GM12878 (cell line): ENCODE measurements at regions not wholly inside any gene's neighbourhood (a gene's known extent, or its start where the extent isn't known, plus 50 kb on each side); places are given as distances from the start of the nearest gene placed in this dataset.

Source experiments
- ATAC-seq: fragments of 200-7000 bp; cut with Tn5 transposase; 3 replicates; pipeline ENCODE4 v1.9.1; 2020; ENCODE audit warnings: mild to moderate bottlenecking, moderate library complexity
- BruUV-seq: library from RNA; stranded (reverse); fragments of 400-500 nt; replicated peaks from 2 replicates; lab custom pipeline; 2021; lab: Mats Ljungman, UMichigan
- CTCF ChIA-PET: fragments of 300-600 bp; sonication (Branson Sonifier 250); formaldehyde crosslinking; extraction: SDS; loops from one replicate; lab custom pipeline; 2021; ENCODE audit warnings: inconsistent platforms; lab: Yijun Ruan, JAX
- POLR2A ChIA-PET: fragments of 350-600 bp; formaldehyde crosslinking; extraction: SDS; loops from one replicate; lab custom pipeline; 2021; ENCODE audit warnings: inconsistent platforms; lab: Charles Lee
- RAD21 ChIA-PET: fragments of 300-600 bp; sonication (Branson Sonifier 250); formaldehyde crosslinking; loops from one replicate; lab custom pipeline; 2023; ENCODE audit warnings: antibody characterized with exemption; ENCODE audit not compliant: unreplicated experiment; lab: Charles Lee
- SMC1A ChIA-PET: fragments of 300-600 bp; sonication (Branson Sonifier 250); formaldehyde crosslinking; loops from one replicate; lab custom pipeline; 2023; ENCODE audit not compliant: unreplicated experiment, uncharacterized antibody; lab: Charles Lee
- DNase-seq: peaks from one replicate; pipeline ENCODE4 v3.0.0-alpha.2; 2011; ENCODE audit warnings: low read depth, low spot score
- FAIRE-seq: peaks from 3 replicates; lab custom pipeline; 2011; peaks lifted over from hg19 to GRCh38; lab: Jason Lieb, UNC
- H2AFZ ChIP-seq: 2 replicates; pipeline ENCODE4 v1.6.0; 2011; ENCODE audit warnings: low read depth, low read length, control low read depth; ENCODE audit not compliant: control insufficient read depth
- H3K27ac ChIP-seq: 2 replicates; pipeline ENCODE4 v1.5.1; 2011; ENCODE audit warnings: control low read depth; ENCODE audit not compliant: control insufficient read depth, insufficient read depth
- H3K27me3 ChIP-seq, 2 experiments: replicated peaks in 1 of 2; 2 replicates each; pipeline versions ENCODE4 v1.6.0 to v1.6.1; 2011; ENCODE audit warnings: low read length in 1 of 2; ENCODE audit not compliant: control insufficient read depth in 2 of 2, insufficient read depth in 2 of 2
- H3K36me3 ChIP-seq, 2 experiments: 2 replicates each; pipeline ENCODE4 v1.5.1; 2011; ENCODE audit warnings: low read length in 1 of 2; ENCODE audit not compliant: control insufficient read depth in 2 of 2, insufficient read depth in 2 of 2
- H3K4me1 ChIP-seq: 2 replicates; pipeline ENCODE4 v1.6.1; 2011; ENCODE audit warnings: mild to moderate bottlenecking, low read length, moderate library complexity, mixed read lengths; ENCODE audit not compliant: control insufficient read depth, insufficient read depth
- H3K4me2 ChIP-seq: 2 replicates; pipeline ENCODE4 v1.6.0; 2011; ENCODE audit warnings: control low read depth; ENCODE audit not compliant: control insufficient read depth, insufficient read depth
- H3K4me3 ChIP-seq: fragments of 200-600 bp; sonication (generic); 2 replicates; pipeline ENCODE4 v1.5.1; 2016
- H3K79me2 ChIP-seq: 2 replicates; pipeline ENCODE4 v1.6.0; 2011; ENCODE audit warnings: low read length; ENCODE audit not compliant: control insufficient read depth, insufficient read depth
- H3K9ac ChIP-seq: 2 replicates; pipeline ENCODE4 v1.8.0; 2011; ENCODE audit warnings: low read length, control low read depth, mixed read lengths; ENCODE audit not compliant: control insufficient read depth, insufficient read depth
- H3K9me3 ChIP-seq: replicated peaks from 3 replicates; pipeline ENCODE4 v1.5.1; 2011; ENCODE audit warnings: mild to moderate bottlenecking, low read length; ENCODE audit not compliant: control insufficient read depth, insufficient read depth
- H4K20me1 ChIP-seq: 2 replicates; pipeline ENCODE4 v1.6.0; 2011; ENCODE audit not compliant: control insufficient read depth, insufficient read depth
- BMI1 ChIP-seq: fragments of 450-650 bp; IDR thresholded peaks from 2 replicates; pipeline ENCODE4 v1.6.1; 2016; ENCODE audit warnings: mild to moderate bottlenecking, moderate library complexity, borderline replicate concordance
- FOXK2 ChIP-seq: fragments of 450-650 bp; IDR thresholded peaks from 2 replicates; pipeline ENCODE4 v1.6.1; 2017; ENCODE audit warnings: mild to moderate bottlenecking, moderate library complexity
- HDAC2 ChIP-seq: fragments of 200-600 bp; sonication (generic); IDR thresholded peaks from 2 replicates; pipeline ENCODE4 v1.6.1; 2017
- IKZF1 ChIP-seq: fragments of 450-650 bp; conservative IDR thresholded peaks from 2 replicates; pipeline ENCODE4 v1.6.1; 2017; ENCODE audit warnings: antibody characterized with exemption, mild to moderate bottlenecking
- NR2F1 ChIP-seq: fragments of 450-650 bp; conservative IDR thresholded peaks from 2 replicates; pipeline ENCODE4 v1.6.1; 2017; ENCODE audit warnings: mild to moderate bottlenecking
- RBBP5 ChIP-seq: fragments of 200-600 bp; sonication (generic); conservative IDR thresholded peaks from 2 replicates; pipeline ENCODE4 v1.6.1; 2016
- RUNX3 ChIP-seq: IDR thresholded peaks from 2 replicates; pipeline ENCODE4 v1.6.1; 2012; ENCODE audit warnings: low read length, inconsistent platforms
- SIN3A ChIP-seq: IDR thresholded peaks from 2 replicates; pipeline ENCODE4 v1.6.1; 2012; ENCODE audit warnings: low read depth, low read length, improper control_type of control experiment
- TBL1XR1 ChIP-seq: IDR thresholded peaks from 2 replicates; pipeline ENCODE4 v1.6.1; 2012; ENCODE audit warnings: low read depth, low read length, improper control_type of control experiment
- ZNF207 ChIP-seq: fragments of 450-650 bp; IDR thresholded peaks from 2 replicates; pipeline ENCODE4 v1.6.1; 2014; ENCODE audit warnings: antibody characterized with exemption, mild to moderate bottlenecking, borderline replicate concordance
- ZNF384 ChIP-seq: IDR thresholded peaks from 2 replicates; pipeline ENCODE4 v1.6.1; 2012; ENCODE audit warnings: low read depth, mild to moderate bottlenecking, low read length, improper control_type of control experiment, borderline replicate concordance
- WGBS: methylation state at CpG from one replicate; pipeline ENCODE4 v1.1.6; 2016; ENCODE audit warnings: low lambda C conversion rate; ENCODE audit not compliant: insufficient replicate concordance, insufficient coverage; ENCODE audit errors: missing lambda C conversion rate; 5-methylcytosine and 5-hydroxymethylcytosine counted together
- in situ Hi-C: fragments of 300-500 bp; cut with MboI; formaldehyde crosslinking; loops from 9 replicates; pipeline ENCODE4 v1.14.3; 2018; ENCODE audit warnings: mixed read lengths
- intact Hi-C: fragments of 100-400 bp; cut with micrococcal nuclease; formaldehyde crosslinking; loops from one replicate; pipeline ENCODE4 v1.14.2; 2022; ENCODE audit not compliant: unreplicated experiment
- TF ChIP-seq, protein P1 (sequence below): IDR thresholded peaks from 2 replicates; pipeline ENCODE4 v1.6.1; 2011; ENCODE audit warnings: borderline replicate concordance, low read depth, mild to moderate bottlenecking, moderate library complexity, mixed read lengths, low read length; ENCODE audit not compliant: insufficient read depth; ENCODE audit errors: extremely low read length
- TF ChIP-seq, protein P2 (sequence below): IDR thresholded peaks from 2 replicates; pipeline ENCODE4 v1.6.1; 2012; ENCODE audit warnings: low read length, inconsistent platforms
- TF ChIP-seq, protein P3 (sequence below): IDR thresholded peaks from 2 replicates; pipeline ENCODE4 v1.6.1; 2011; ENCODE audit warnings: low read depth, low read length, improper control_type of control experiment, borderline replicate concordance
- TF ChIP-seq, protein P4 (sequence below): IDR thresholded peaks from 2 replicates; pipeline ENCODE4 v1.6.1; 2011; ENCODE audit warnings: borderline replicate concordance, low read depth, mild to moderate bottlenecking, moderate library complexity, low read length; ENCODE audit not compliant: insufficient read depth, poor library complexity, severe bottlenecking
- TF ChIP-seq, protein P5 (sequence below): fragments of 450-650 bp; IDR thresholded peaks from 2 replicates; pipeline ENCODE4 v1.6.1; 2018; ENCODE audit warnings: borderline replicate concordance, mild to moderate bottlenecking; ENCODE audit not compliant: partially characterized antibody

DNA sequence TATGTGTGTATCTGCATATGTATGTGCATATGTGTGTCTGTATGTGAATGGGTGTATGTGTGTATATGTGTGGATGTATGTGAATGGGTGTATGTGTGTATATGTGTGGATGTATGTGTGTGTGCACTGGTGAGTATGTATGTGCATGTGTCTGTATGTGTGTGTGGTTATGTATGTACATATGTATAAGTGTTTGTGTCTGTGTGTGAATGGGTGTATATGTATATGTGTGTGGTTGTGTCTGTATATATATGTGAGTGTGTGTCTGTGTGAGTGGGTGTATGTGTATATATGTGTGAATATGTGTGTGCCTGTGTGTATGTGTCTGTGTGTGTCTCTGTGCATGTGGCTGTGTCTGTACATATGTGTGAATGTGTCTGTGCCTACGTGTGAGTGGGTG is 748.4 kb upstream of the HS6ST1 start:
- intact Hi-C loops (no loop called here), in situ Hi-C loops (no loop called here)
- Histone ChIP-seq H4K20me1 (no peaks in the 10 kb centered on the region), H3K4me1 (no peaks in the 10 kb centered on the region), H3K4me2 (no peak overlapping the region), H3K27me3 (no peaks in the 10 kb centered on the region), H3K36me3 (no peaks in the 10 kb centered on the region), H3K9ac (no peak overlapping the region), H2AFZ (no peak overlapping the region), H3K27ac (no peak overlapping the region), H3K79me2 (no peaks in the 10 kb centered on the region), H3K4me3 (no peak overlapping the region), H3K9me3 (no peaks in the 10 kb centered on the region)
- no peak for DNase-seq
- CTCF ChIA-PET, result no interaction called here
- RAD21 ChIA-PET, result no interaction called here
- SMC1A ChIA-PET, result no interaction called here
- no peak for FAIRE-seq
- WGBS, result 0% methylated on average over 1 of the region's 1 CpG
- BruUV-seq, result no TSS peak
- POLR2A ChIA-PET, result no interaction called here
- no peak for ATAC-seq
- no peak for TF ChIP-seq NR2F1
- TF ChIP-seq FOXK2, result no peak
- TF ChIP-seq, protein P1, sequence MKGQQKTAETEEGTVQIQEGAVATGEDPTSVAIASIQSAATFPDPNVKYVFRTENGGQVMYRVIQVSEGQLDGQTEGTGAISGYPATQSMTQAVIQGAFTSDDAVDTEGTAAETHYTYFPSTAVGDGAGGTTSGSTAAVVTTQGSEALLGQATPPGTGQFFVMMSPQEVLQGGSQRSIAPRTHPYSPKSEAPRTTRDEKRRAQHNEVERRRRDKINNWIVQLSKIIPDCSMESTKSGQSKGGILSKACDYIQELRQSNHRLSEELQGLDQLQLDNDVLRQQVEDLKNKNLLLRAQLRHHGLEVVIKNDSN, result no peak
- no peak for TF ChIP-seq HDAC2
- no peak for TF ChIP-seq IKZF1
- TF ChIP-seq, protein P2, sequence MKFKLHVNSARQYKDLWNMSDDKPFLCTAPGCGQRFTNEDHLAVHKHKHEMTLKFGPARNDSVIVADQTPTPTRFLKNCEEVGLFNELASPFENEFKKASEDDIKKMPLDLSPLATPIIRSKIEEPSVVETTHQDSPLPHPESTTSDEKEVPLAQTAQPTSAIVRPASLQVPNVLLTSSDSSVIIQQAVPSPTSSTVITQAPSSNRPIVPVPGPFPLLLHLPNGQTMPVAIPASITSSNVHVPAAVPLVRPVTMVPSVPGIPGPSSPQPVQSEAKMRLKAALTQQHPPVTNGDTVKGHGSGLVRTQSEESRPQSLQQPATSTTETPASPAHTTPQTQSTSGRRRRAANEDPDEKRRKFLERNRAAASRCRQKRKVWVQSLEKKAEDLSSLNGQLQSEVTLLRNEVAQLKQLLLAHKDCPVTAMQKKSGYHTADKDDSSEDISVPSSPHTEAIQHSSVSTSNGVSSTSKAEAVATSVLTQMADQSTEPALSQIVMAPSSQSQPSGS, result no peak
- TF ChIP-seq, protein P3, sequence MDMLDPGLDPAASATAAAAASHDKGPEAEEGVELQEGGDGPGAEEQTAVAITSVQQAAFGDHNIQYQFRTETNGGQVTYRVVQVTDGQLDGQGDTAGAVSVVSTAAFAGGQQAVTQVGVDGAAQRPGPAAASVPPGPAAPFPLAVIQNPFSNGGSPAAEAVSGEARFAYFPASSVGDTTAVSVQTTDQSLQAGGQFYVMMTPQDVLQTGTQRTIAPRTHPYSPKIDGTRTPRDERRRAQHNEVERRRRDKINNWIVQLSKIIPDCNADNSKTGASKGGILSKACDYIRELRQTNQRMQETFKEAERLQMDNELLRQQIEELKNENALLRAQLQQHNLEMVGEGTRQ, result no peak
- no peak for TF ChIP-seq SIN3A
- no peak for TF ChIP-seq ZNF384
- TF ChIP-seq RUNX3, result no peak
- no peak for TF ChIP-seq RBBP5
- no peak for TF ChIP-seq ZNF207
- TF ChIP-seq, protein P4, sequence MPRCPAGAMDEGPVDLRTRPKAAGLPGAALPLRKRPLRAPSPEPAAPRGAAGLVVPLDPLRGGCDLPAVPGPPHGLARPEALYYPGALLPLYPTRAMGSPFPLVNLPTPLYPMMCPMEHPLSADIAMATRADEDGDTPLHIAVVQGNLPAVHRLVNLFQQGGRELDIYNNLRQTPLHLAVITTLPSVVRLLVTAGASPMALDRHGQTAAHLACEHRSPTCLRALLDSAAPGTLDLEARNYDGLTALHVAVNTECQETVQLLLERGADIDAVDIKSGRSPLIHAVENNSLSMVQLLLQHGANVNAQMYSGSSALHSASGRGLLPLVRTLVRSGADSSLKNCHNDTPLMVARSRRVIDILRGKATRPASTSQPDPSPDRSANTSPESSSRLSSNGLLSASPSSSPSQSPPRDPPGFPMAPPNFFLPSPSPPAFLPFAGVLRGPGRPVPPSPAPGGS, result no peak
- no peak for TF ChIP-seq BMI1
- no peak for TF ChIP-seq TBL1XR1
- TF ChIP-seq, protein P5, sequence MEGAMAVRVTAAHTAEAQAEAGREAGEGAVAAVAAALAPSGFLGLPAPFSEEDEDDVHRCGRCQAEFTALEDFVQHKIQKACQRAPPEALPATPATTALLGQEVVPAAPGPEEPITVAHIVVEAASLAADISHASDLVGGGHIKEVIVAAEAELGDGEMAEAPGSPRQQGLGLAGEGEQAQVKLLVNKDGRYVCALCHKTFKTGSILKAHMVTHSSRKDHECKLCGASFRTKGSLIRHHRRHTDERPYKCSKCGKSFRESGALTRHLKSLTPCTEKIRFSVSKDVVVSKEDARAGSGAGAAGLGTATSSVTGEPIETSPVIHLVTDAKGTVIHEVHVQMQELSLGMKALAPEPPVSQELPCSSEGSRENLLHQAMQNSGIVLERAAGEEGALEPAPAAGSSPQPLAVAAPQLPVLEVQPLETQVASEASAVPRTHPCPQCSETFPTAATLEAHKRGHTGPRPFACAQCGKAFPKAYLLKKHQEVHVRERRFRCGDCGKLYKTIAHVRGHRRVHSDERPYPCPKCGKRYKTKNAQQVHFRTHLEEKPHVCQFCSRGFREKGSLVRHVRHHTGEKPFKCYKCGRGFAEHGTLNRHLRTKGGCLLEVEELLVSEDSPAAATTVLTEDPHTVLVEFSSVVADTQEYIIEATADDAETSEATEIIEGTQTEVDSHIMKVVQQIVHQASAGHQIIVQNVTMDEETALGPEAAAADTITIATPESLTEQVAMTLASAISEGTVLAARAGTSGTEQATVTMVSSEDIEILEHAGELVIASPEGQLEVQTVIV, result no peak
